HCT116 (cell line): ENCODE measurements at regions not wholly inside any gene's neighbourhood (a gene's known extent, or its start where the extent isn't known, plus 50 kb on each side); places are given as distances from the start of the nearest gene placed in this dataset.

Source experiments
- ATAC-seq: fragments of 200-7000 bp; cut with Tn5 transposase; 2 replicates; pipeline ENCODE4 v1.9.1; 2020; ENCODE audit warnings: mild to moderate bottlenecking, moderate library complexity
- BruUV-seq: library from RNA; stranded (reverse); fragments of 400-500 nt; replicated peaks from 2 replicates; lab custom pipeline; 2021; lab: Mats Ljungman, UMichigan
- CTCF ChIA-PET: fragments of 300-600 bp; sonication (Branson Sonifier 250); formaldehyde crosslinking; loops from one replicate; lab custom pipeline; 2021; ENCODE audit warnings: antibody characterized with exemption; lab: Charles Lee
- POLR2A ChIA-PET: fragments of 300-600, 350-600 bp; sonication (Branson Sonifier 250); formaldehyde crosslinking; loops from one replicate; lab custom pipeline; 2021; ENCODE audit warnings: antibody characterized with exemption; lab: Charles Lee
- RAD21 ChIA-PET, 2 experiments: fragments of 300-600 bp; sonication (Branson Sonifier 250); formaldehyde crosslinking; loops; one replicate each; lab custom pipeline; 2023; ENCODE audit warnings: low total read pairs in 2 of 2; ENCODE audit not compliant: uncharacterized antibody in 2 of 2, unreplicated experiment in 2 of 2, low non-redundant PET in 1 of 2; lab: Charles Lee
- DNase-seq: peaks from one replicate; pipeline ENCODE4 v3.0.0-alpha.2; 2010; ENCODE audit warnings: low read depth, low spot score
- H2AFZ ChIP-seq: fragments of 200-600 bp; shearing (Covaris generic), sonication (generic); 2 replicates; pipeline ENCODE4 v1.6.1; 2017; ENCODE audit warnings: low read depth, mixed run types, mixed read lengths, antibody characterized with exemption, low read length; ENCODE audit not compliant: poor library complexity, severe bottlenecking
- H3K27ac ChIP-seq: 2 replicates; pipeline ENCODE4 v1.5.1; 2012; ENCODE audit warnings: low read depth, low read length
- H3K27me3 ChIP-seq: fragments of 200-600 bp; sonication (generic); 2 replicates; pipeline ENCODE4 v1.6.1; 2016; ENCODE audit warnings: mixed run types, low read length, mixed read lengths; ENCODE audit not compliant: insufficient read depth
- H3K36me3 ChIP-seq, 2 experiments: fragments of 200-500 bp in 1 of 2; fragments of 200-600 bp in 1 of 2; sonication (Bioruptor generic) in 1 of 2; sonication (generic) in 1 of 2; 2 replicates each; pipeline versions ENCODE4 v1.5.1 to v1.6.1; 2014 to 2016; ENCODE audit warnings: low read length in 2 of 2, inconsistent platforms in 1 of 2, mixed read lengths in 1 of 2, mixed run types in 1 of 2; ENCODE audit not compliant: insufficient read depth in 2 of 2, control insufficient read depth in 1 of 2
- H3K4me1 ChIP-seq, 2 experiments: fragments of 200-600 bp in 1 of 2; sonication (generic) in 1 of 2; 2 replicates each; pipeline versions ENCODE4 v1.5.1 to v1.6.1; 2012 to 2017; ENCODE audit warnings: low read length in 2 of 2, inconsistent platforms in 1 of 2, mild to moderate bottlenecking in 1 of 2, mixed read lengths in 1 of 2, mixed run types in 1 of 2, moderate library complexity in 1 of 2; ENCODE audit not compliant: insufficient read depth in 2 of 2, control insufficient read depth in 1 of 2
- H3K4me2 ChIP-seq: fragments of 200-600 bp; sonication (generic); 2 replicates; pipeline ENCODE4 v1.6.1; 2017; ENCODE audit warnings: mixed run types, low read length, mixed read lengths
- H3K4me3 ChIP-seq, 2 experiments: fragments of 200-600 bp in 1 of 2; sonication (generic) in 1 of 2; replicated peaks in 1 of 2; 2 replicates each; pipeline ENCODE4 v1.5.1; 2011 to 2016; ENCODE audit warnings: low read length in 2 of 2, control low read depth in 1 of 2, low read depth in 1 of 2, mild to moderate bottlenecking in 1 of 2, mixed read lengths in 1 of 2, mixed run types in 1 of 2
- H3K79me2 ChIP-seq: fragments of 200-600 bp; sonication (generic); 2 replicates; pipeline ENCODE4 v1.6.1; 2017; ENCODE audit warnings: mild to moderate bottlenecking, mixed run types, low read length, moderate library complexity, mixed read lengths; ENCODE audit not compliant: insufficient read depth
- H3K9ac ChIP-seq: fragments of 200-600 bp; sonication (generic); 2 replicates; pipeline ENCODE4 v1.6.1; 2016; ENCODE audit warnings: low read length, mixed read lengths
- H3K9me2 ChIP-seq: fragments of 200-600 bp; sonication (generic), shearing (Covaris generic); 2 replicates; pipeline ENCODE4 v1.6.1; 2017; ENCODE audit warnings: mixed run types, mild to moderate bottlenecking, moderate library complexity; ENCODE audit not compliant: insufficient read depth
- H3K9me3 ChIP-seq, 2 experiments: fragments of 200-500 bp in 1 of 2; fragments of 200-600 bp in 1 of 2; sonication (Bioruptor generic) in 1 of 2; sonication (generic) in 1 of 2; 2 replicates each; pipeline ENCODE4 v1.6.1; 2014 to 2017; ENCODE audit warnings: low read length in 2 of 2, mixed read lengths in 2 of 2, inconsistent platforms in 1 of 2, low read depth in 1 of 2, mild to moderate bottlenecking in 1 of 2, mixed run types in 1 of 2, moderate library complexity in 1 of 2; ENCODE audit not compliant: control insufficient read depth in 1 of 2, insufficient read depth in 1 of 2
- H4K20me1 ChIP-seq: fragments of 200-600 bp; sonication (generic), shearing (Covaris generic); 2 replicates; pipeline ENCODE4 v1.6.1; 2017; ENCODE audit warnings: mixed run types, mild to moderate bottlenecking, moderate library complexity; ENCODE audit not compliant: insufficient read depth
- CBX3 ChIP-seq: IDR thresholded peaks from 2 replicates; pipeline ENCODE4 v1.6.1; 2012; ENCODE audit warnings: low read depth
- CEBPB ChIP-seq: IDR thresholded peaks from 2 replicates; pipeline ENCODE4 v1.6.1; 2012; ENCODE audit warnings: low read depth
- EGR1 ChIP-seq: IDR thresholded peaks from 2 replicates; pipeline ENCODE4 v1.6.1; 2012; ENCODE audit warnings: low read depth
- EZH2phosphoT487 ChIP-seq: fragments of 200-600 bp; IDR thresholded peaks from 2 replicates; pipeline ENCODE4 v1.6.1; 2018; ENCODE audit warnings: antibody characterized with exemption, borderline replicate concordance
- FOSL1 ChIP-seq: IDR thresholded peaks from 2 replicates; pipeline ENCODE4 v1.6.1; 2012; ENCODE audit warnings: low read depth
- JUND ChIP-seq: IDR thresholded peaks from 2 replicates; pipeline ENCODE4 v1.6.1; 2012
- POLR2AphosphoS5 ChIP-seq: IDR thresholded peaks from 2 replicates; pipeline ENCODE4 v1.6.1; 2011; ENCODE audit warnings: mild to moderate bottlenecking, low read depth, low read length, moderate library complexity
- SIN3A ChIP-seq: IDR thresholded peaks from 2 replicates; pipeline ENCODE4 v1.6.1; 2012; ENCODE audit warnings: low read depth
- SRF ChIP-seq: IDR thresholded peaks from 2 replicates; pipeline ENCODE4 v1.6.1; 2012; ENCODE audit warnings: low read depth
- TCF7L2 ChIP-seq: IDR thresholded peaks from 2 replicates; pipeline ENCODE4 v1.7.0; 2011; ENCODE audit warnings: borderline replicate concordance, inconsistent platforms; ENCODE audit not compliant: insufficient read depth, insufficient read length; ENCODE audit errors: extremely low read depth
- YY1 ChIP-seq: IDR thresholded peaks from 2 replicates; pipeline ENCODE4 v1.6.1; 2011; ENCODE audit warnings: low read length, low read depth, moderate library complexity, mild to moderate bottlenecking; ENCODE audit not compliant: insufficient replicate concordance; ENCODE audit errors: extremely low read depth
- ZFX ChIP-seq: fragments of 450-650 bp; IDR thresholded peaks from 2 replicates; pipeline ENCODE4 v1.6.1; 2017
- ZNF274 ChIP-seq: fragments of 200-500 bp; sonication (Bioruptor generic); IDR thresholded peaks from 2 replicates; pipeline ENCODE4 v1.6.1; 2014; ENCODE audit warnings: mild to moderate bottlenecking, low read depth, low read length, inconsistent platforms
- intact Hi-C: fragments of 100-400 bp; cut with micrococcal nuclease; formaldehyde crosslinking; loops from 2 replicates; pipeline ENCODE4 v1.10.0; 2022
- TF ChIP-seq, protein P1 (sequence below), 3 experiments: fragments of 200-600 bp in 1 of 3; sonication (generic) in 1 of 3; IDR thresholded peaks in 2 of 3; conservative IDR thresholded peaks in 1 of 3; 2 replicates each; pipeline ENCODE4 v1.5.1; 2012 to 2017; ENCODE audit warnings: low read depth in 2 of 3, low read length in 2 of 3, antibody characterized with exemption in 1 of 3, borderline replicate concordance in 1 of 3, control low read depth in 1 of 3, mild to moderate bottlenecking in 1 of 3, mixed read lengths in 1 of 3, mixed run types in 1 of 3, moderate library complexity in 1 of 3; ENCODE audit not compliant: insufficient read depth in 1 of 3
- TF ChIP-seq, protein P2 (sequence below): IDR thresholded peaks from 2 replicates; pipeline ENCODE4 v1.6.1; 2012
- TF ChIP-seq, protein P3 (sequence below): IDR thresholded peaks from 2 replicates; pipeline ENCODE4 v1.6.1; 2011; ENCODE audit warnings: mild to moderate bottlenecking, low read length, moderate library complexity; ENCODE audit not compliant: insufficient replicate concordance; ENCODE audit errors: extremely low read depth
- TF ChIP-seq, protein P4 (sequence below): IDR thresholded peaks from 2 replicates; pipeline ENCODE4 v1.6.1; 2012

DNA sequence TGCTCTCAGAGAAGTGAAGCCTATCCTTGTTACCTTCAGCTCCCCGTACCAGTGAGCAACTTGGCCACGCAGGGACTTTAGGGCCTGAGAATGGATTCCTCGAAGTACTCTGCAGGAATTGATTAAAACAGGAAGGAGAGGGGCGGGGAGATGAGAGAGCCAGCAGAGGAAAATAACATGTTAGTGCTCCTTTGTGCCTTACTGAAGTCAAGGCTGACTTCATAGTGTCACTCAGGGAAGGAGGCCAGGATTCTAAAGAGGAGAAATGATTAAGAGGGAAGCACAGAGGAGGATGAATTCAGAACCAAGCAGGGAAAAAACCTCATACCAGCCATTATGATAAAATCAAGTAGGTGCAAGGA lies 195.6 kb upstream of the RHOBTB1 start:
- Histone ChIP-seq H3K9me2 (no peaks in the 10 kb centered on the region), H4K20me1 (no peaks in the 10 kb centered on the region), H3K36me3 (no peaks in the 10 kb centered on the region), H3K27ac (no peak overlapping the region), H3K27me3 (no peaks in the 10 kb centered on the region), H2AFZ (no peak overlapping the region), H3K9me3 (no peaks in the 10 kb centered on the region), H3K79me2 (no peaks in the 10 kb centered on the region), H3K4me2 (no peak overlapping the region), H3K9ac (no peak overlapping the region), H3K4me1 (no peaks in the 10 kb centered on the region), H3K4me3 (no peak overlapping the region)
- intact Hi-C loops, result no loop called here
- ATAC-seq (no peak), DNase-seq (no peak)
- TF ChIP-seq CEBPB, result no peak
- no peak for TF ChIP-seq YY1
- TF ChIP-seq SIN3A, result no peak
- no peak for TF ChIP-seq POLR2AphosphoS5
- TF ChIP-seq, protein P1, sequence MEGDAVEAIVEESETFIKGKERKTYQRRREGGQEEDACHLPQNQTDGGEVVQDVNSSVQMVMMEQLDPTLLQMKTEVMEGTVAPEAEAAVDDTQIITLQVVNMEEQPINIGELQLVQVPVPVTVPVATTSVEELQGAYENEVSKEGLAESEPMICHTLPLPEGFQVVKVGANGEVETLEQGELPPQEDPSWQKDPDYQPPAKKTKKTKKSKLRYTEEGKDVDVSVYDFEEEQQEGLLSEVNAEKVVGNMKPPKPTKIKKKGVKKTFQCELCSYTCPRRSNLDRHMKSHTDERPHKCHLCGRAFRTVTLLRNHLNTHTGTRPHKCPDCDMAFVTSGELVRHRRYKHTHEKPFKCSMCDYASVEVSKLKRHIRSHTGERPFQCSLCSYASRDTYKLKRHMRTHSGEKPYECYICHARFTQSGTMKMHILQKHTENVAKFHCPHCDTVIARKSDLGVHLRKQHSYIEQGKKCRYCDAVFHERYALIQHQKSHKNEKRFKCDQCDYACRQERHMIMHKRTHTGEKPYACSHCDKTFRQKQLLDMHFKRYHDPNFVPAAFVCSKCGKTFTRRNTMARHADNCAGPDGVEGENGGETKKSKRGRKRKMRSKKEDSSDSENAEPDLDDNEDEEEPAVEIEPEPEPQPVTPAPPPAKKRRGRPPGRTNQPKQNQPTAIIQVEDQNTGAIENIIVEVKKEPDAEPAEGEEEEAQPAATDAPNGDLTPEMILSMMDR (IDR thresholded peaks at IDR 0.05 in 2 of 3, conservative IDR thresholded peaks at IDR 0.05 in 1 of 3; ENCODE audit: borderline replicate concordance in 1 of 3, insufficient read depth in 1 of 3, low read depth in 2 of 3, low read length in 2 of 3), result no peak
- no peak for TF ChIP-seq SRF
- no peak for TF ChIP-seq CBX3
- TF ChIP-seq ZFX, result no peak
- TF ChIP-seq, protein P2, sequence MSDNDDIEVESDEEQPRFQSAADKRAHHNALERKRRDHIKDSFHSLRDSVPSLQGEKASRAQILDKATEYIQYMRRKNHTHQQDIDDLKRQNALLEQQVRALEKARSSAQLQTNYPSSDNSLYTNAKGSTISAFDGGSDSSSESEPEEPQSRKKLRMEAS, result no peak
- TF ChIP-seq, protein P3, sequence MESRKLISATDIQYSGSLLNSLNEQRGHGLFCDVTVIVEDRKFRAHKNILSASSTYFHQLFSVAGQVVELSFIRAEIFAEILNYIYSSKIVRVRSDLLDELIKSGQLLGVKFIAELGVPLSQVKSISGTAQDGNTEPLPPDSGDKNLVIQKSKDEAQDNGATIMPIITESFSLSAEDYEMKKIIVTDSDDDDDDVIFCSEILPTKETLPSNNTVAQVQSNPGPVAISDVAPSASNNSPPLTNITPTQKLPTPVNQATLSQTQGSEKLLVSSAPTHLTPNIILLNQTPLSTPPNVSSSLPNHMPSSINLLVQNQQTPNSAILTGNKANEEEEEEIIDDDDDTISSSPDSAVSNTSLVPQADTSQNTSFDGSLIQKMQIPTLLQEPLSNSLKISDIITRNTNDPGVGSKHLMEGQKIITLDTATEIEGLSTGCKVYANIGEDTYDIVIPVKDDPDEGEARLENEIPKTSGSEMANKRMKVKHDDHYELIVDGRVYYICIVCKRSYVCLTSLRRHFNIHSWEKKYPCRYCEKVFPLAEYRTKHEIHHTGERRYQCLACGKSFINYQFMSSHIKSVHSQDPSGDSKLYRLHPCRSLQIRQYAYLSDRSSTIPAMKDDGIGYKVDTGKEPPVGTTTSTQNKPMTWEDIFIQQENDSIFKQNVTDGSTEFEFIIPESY, result no peak
- TF ChIP-seq EGR1, result no peak
- TF ChIP-seq FOSL1, result no peak
- TF ChIP-seq JUND, result no peak
- TF ChIP-seq, protein P4, sequence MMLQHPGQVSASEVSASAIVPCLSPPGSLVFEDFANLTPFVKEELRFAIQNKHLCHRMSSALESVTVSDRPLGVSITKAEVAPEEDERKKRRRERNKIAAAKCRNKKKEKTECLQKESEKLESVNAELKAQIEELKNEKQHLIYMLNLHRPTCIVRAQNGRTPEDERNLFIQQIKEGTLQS, result no peak
- TF ChIP-seq ZNF274, result no peak
- TF ChIP-seq EZH2phosphoT487, result no peak
- no peak for TF ChIP-seq TCF7L2
- no TSS peak for BruUV-seq
- ChIA-PET POLR2A (no interaction called here), CTCF (interaction anchor here (2.6 kb wide), 1 partner anchor 11 kb away, joined by 15 read pairs; no protein-coding TSS in a partner anchor), RAD21 (no interaction called here)
